ENCODE measurements at regions not wholly inside any gene's neighbourhood (a gene's known extent, or its start where the extent isn't known, plus 50 kb on each side); places are given as distances from the start of the nearest gene placed in this dataset.

DNA sequence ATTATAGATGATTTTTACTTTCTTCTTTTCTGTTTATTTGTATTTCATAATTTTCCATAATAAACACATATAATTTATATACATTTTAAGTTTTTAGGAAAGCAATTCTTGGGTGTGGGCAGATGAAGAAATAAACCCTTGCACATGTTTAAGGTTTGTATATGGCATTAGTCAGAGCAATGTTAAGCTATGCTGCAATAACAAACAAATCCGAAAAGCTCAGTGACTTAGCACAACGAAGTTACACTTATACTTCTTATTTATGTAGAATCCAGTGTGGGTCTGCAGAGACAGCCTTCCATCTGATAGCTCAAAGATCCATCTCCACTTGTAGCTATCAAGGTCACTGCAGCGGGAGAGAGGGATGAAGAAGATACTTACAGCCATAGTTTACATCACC lies 68.5 kb upstream of the BARX2 start:
- TF ChIP-seq, protein P1, sequence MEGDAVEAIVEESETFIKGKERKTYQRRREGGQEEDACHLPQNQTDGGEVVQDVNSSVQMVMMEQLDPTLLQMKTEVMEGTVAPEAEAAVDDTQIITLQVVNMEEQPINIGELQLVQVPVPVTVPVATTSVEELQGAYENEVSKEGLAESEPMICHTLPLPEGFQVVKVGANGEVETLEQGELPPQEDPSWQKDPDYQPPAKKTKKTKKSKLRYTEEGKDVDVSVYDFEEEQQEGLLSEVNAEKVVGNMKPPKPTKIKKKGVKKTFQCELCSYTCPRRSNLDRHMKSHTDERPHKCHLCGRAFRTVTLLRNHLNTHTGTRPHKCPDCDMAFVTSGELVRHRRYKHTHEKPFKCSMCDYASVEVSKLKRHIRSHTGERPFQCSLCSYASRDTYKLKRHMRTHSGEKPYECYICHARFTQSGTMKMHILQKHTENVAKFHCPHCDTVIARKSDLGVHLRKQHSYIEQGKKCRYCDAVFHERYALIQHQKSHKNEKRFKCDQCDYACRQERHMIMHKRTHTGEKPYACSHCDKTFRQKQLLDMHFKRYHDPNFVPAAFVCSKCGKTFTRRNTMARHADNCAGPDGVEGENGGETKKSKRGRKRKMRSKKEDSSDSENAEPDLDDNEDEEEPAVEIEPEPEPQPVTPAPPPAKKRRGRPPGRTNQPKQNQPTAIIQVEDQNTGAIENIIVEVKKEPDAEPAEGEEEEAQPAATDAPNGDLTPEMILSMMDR (conservative IDR thresholded peaks at IDR 0.05; ENCODE audit: low read length), result no peak
- no peak for TF ChIP-seq EZH2phosphoT487 (IDR thresholded peaks at IDR 0.05; ENCODE audit: borderline replicate concordance)
